Kidney (tissue), 13 donors: ENCODE measurements at regions not wholly inside any gene's neighbourhood (a gene's known extent, or its start where the extent isn't known, plus 50 kb on each side); places are given as distances from the start of the nearest gene placed in this dataset.

Experiments
- DNase-seq, 5 donors: peaks; one replicate each; pipeline ENCODE4 v3.0.0-alpha.2; 2013 to 2020
- FAIRE-seq: peaks from 2 replicates; lab custom pipeline; 2012; peaks lifted over from hg19 to GRCh38; lab: Jason Lieb, UNC
- H3K27ac ChIP-seq, 2 donors: one replicate each; pipeline ENCODE4 v1.7.0; 2013; ENCODE audit warnings: low read depth in 2 of 2, low read length in 2 of 2, inconsistent platforms in 1 of 2
- H3K27me3 ChIP-seq: one replicate; pipeline ENCODE4 v1.7.1; 2013; ENCODE audit warnings: low read length, inconsistent platforms; ENCODE audit not compliant: control insufficient read depth, insufficient read depth
- H3K36me3 ChIP-seq, 3 donors: one replicate each; pipeline versions ENCODE4 v1.7.0 to v1.7.1; 2013; ENCODE audit warnings: low read length in 3 of 3, control low read depth in 1 of 3, inconsistent platforms in 1 of 3; ENCODE audit not compliant: insufficient read depth in 3 of 3, control insufficient read depth in 2 of 3
- H3K4me1 ChIP-seq, 3 donors: one replicate each; pipeline versions ENCODE4 v1.7.0 to v1.7.1; 2013; ENCODE audit warnings: low read length in 3 of 3, inconsistent platforms in 1 of 3, low read depth in 1 of 3; ENCODE audit not compliant: control insufficient read depth in 2 of 3, insufficient read depth in 2 of 3
- H3K4me3 ChIP-seq, 3 donors: one replicate each; pipeline versions ENCODE4 v1.7.0 to v1.8.1; 2013; ENCODE audit warnings: low read length in 3 of 3, control low read depth in 1 of 3, inconsistent platforms in 1 of 3
- H3K9ac ChIP-seq, 3 donors: one replicate each; pipeline versions ENCODE4 v1.7.0 to v1.7.1; 2013; ENCODE audit warnings: low read length in 3 of 3, control low read depth in 1 of 3, inconsistent platforms in 1 of 3
- H3K9me3 ChIP-seq, 3 donors: one replicate each; pipeline versions ENCODE4 v1.7.0 to v1.7.1; 2013; ENCODE audit warnings: low read length in 3 of 3, control low read depth in 1 of 3, inconsistent platforms in 1 of 3; ENCODE audit not compliant: control insufficient read depth in 2 of 3, insufficient read depth in 1 of 3
- intact Hi-C: fragments of 100-400 bp; cut with DNase I; formaldehyde crosslinking; loops from one replicate; pipeline ENCODE4 v1.11.1; 2022
- TF ChIP-seq, protein P1 (sequence below): IDR thresholded peaks from 3 replicates; pipeline ENCODE4 v1.5.1; 2012; ENCODE audit warnings: mild to moderate bottlenecking, moderate library complexity, borderline replicate concordance; ENCODE audit not compliant: insufficient read depth; ENCODE audit errors: extremely low read depth
- donor health status: control.
- donor health status: control.
- donor health status: control.
- donor health status: control.
- donor health status: control.
- donor health status: DM: yes; HTN: yes; CAD: no.
- donor health status: Normal renal cell carcinoma (clear cell type).

GRCh38 chr12:28870839-28871440 lies 278.1 kb upstream of the FAR2 start:
- Histone ChIP-seq H3K9me3 (no peaks in the 10 kb centered on the region), H3K27ac (no peak overlapping the region), H3K4me1 (no peaks in the 10 kb centered on the region), H3K36me3 (no peaks in the 10 kb centered on the region), H3K9ac (no peak overlapping the region), H3K27me3 (no peaks in the 10 kb centered on the region), H3K4me3 (no peak overlapping the region)
- FAIRE-seq = no peak
- intact Hi-C loops = no loop called here
- no peak for DNase-seq
- TF ChIP-seq, protein P1, sequence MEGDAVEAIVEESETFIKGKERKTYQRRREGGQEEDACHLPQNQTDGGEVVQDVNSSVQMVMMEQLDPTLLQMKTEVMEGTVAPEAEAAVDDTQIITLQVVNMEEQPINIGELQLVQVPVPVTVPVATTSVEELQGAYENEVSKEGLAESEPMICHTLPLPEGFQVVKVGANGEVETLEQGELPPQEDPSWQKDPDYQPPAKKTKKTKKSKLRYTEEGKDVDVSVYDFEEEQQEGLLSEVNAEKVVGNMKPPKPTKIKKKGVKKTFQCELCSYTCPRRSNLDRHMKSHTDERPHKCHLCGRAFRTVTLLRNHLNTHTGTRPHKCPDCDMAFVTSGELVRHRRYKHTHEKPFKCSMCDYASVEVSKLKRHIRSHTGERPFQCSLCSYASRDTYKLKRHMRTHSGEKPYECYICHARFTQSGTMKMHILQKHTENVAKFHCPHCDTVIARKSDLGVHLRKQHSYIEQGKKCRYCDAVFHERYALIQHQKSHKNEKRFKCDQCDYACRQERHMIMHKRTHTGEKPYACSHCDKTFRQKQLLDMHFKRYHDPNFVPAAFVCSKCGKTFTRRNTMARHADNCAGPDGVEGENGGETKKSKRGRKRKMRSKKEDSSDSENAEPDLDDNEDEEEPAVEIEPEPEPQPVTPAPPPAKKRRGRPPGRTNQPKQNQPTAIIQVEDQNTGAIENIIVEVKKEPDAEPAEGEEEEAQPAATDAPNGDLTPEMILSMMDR = no peak

GRCh38 chr12:28872654-28873268 lies 276.3 kb upstream of the FAR2 start:
- H3K4me1 ChIP-seq = no peaks in the 10 kb centered on the region
- TF ChIP-seq, protein P1 = peak; percentile 61
- no peak overlapping the region for H3K4me3 ChIP-seq
- no peaks in the 10 kb centered on the region for H3K9me3 ChIP-seq
- intact Hi-C loops = no loop called here
- peak in 4 of 5 donors; percentile 62 to 72 (median 70) for DNase-seq
- no peak overlapping the region for H3K9ac ChIP-seq
- no peak overlapping the region for H3K27ac ChIP-seq
- FAIRE-seq = no peak
- H3K36me3 ChIP-seq = no peaks in the 10 kb centered on the region
- no peaks in the 10 kb centered on the region for H3K27me3 ChIP-seq

DNA sequence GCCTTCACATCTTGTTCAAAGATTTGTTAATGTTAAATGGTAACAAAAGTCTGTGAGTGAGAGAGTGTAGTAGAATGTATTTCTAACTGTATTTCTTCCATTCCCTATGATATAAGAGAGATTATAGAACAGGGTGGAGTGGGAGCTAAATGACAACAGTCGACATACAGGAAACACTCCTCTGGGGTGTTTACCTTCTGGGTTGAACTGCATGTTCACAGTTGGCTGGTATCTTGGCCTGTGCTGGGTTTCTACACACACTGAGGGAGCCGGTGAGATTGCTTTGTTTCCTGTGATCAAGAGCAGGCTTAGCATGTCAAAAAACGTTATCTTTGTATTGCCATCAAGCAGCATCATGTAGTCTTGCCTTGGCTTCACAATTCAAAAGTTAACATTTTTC lies 274.3 kb upstream of the FAR2 start:
- no peak overlapping the region for H3K27ac ChIP-seq
- TF ChIP-seq, protein P1 = no peak
- no peaks in the 10 kb centered on the region for H3K36me3 ChIP-seq
- FAIRE-seq (no peak), DNase-seq (no peak)
- H3K4me3 ChIP-seq = no peak overlapping the region
- intact Hi-C loops = no loop called here
- no peaks in the 10 kb centered on the region for H3K9me3 ChIP-seq
- H3K9ac ChIP-seq = no peak overlapping the region
- no peaks in the 10 kb centered on the region for H3K27me3 ChIP-seq
- no peaks in the 10 kb centered on the region for H3K4me1 ChIP-seq
